ENCODE measurements at regions not wholly inside any gene's neighbourhood (a gene's known extent, or its start where the extent isn't known, plus 50 kb on each side); places are given as distances from the start of the nearest gene placed in this dataset.

DNA sequence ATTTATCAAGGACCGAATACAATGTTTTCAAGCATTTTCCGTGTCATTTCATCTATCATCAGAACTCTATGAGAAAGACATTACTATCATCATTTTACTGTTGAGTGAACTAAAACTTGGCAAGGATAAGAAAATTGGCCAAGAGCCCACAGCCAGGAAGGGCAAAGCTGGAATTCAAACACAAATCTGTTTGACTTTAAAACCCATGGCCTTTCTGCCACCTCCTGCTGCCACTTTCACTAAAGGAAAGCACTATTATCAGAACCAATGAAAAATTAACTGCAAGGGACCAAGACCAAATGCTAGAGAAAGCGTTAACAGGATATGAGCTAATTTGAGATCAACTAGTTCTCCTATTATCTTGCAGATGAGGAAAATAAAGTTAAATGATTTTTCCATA is 2759.2 kb downstream of the ARAP2 start:
- TF ChIP-seq, protein P1, sequence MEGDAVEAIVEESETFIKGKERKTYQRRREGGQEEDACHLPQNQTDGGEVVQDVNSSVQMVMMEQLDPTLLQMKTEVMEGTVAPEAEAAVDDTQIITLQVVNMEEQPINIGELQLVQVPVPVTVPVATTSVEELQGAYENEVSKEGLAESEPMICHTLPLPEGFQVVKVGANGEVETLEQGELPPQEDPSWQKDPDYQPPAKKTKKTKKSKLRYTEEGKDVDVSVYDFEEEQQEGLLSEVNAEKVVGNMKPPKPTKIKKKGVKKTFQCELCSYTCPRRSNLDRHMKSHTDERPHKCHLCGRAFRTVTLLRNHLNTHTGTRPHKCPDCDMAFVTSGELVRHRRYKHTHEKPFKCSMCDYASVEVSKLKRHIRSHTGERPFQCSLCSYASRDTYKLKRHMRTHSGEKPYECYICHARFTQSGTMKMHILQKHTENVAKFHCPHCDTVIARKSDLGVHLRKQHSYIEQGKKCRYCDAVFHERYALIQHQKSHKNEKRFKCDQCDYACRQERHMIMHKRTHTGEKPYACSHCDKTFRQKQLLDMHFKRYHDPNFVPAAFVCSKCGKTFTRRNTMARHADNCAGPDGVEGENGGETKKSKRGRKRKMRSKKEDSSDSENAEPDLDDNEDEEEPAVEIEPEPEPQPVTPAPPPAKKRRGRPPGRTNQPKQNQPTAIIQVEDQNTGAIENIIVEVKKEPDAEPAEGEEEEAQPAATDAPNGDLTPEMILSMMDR (IDR thresholded peaks at IDR 0.05), result no peak
- TF ChIP-seq POLR2AphosphoS5 (IDR thresholded peaks at IDR 0.05; ENCODE audit: low read depth, low read length), result no peak
- TF ChIP-seq REST (IDR thresholded peaks at IDR 0.05; ENCODE audit: insufficient read depth in 1 of 2, low read depth in 2 of 2, low read length in 1 of 2), result no peak

Data from Panc1 (cell line).